Activated CD4-positive, alpha-beta memory T cell treated with anti-CD3 and anti-CD28 coated beads, Interleukin-2, amount 10 ng/mL, durations not matched to agents 7 days and 5 days (primary cell): ENCODE measurements at regions not wholly inside any gene's neighbourhood (a gene's known extent, or its start where the extent isn't known, plus 50 kb on each side); places are given as distances from the start of the nearest gene placed in this dataset.

Experiments
- CTCF ChIA-PET: fragments of 350-600 bp; sonication (Branson Sonifier 250); formaldehyde crosslinking; loops from one replicate; lab custom pipeline; 2021; ENCODE audit warnings: antibody characterized with exemption, inconsistent platforms; lab: Charles Lee
- POLR2A ChIA-PET: fragments of 350-600 bp; sonication (Branson Sonifier 250); formaldehyde crosslinking; loops from one replicate; lab custom pipeline; 2021; ENCODE audit warnings: antibody characterized with exemption; lab: Charles Lee
- DNase-seq: peaks from one replicate; pipeline ENCODE4 v3.0.0-alpha.2; 2020
- H3K27ac Mint-ChIP-seq: one replicate; pipeline ENCODE4 v1.8.0; 2021; ENCODE audit warnings: mild to moderate bottlenecking, mixed read lengths
- H3K27me3 Mint-ChIP-seq: one replicate; pipeline ENCODE4 v1.8.0; 2021; ENCODE audit warnings: mixed read lengths
- H3K36me3 Mint-ChIP-seq: one replicate; pipeline ENCODE4 v1.8.0; 2021; ENCODE audit warnings: low read depth, mixed read lengths
- H3K4me1 Mint-ChIP-seq: one replicate; pipeline ENCODE4 v1.8.0; 2021; ENCODE audit warnings: mixed read lengths
- H3K4me3 Mint-ChIP-seq: one replicate; pipeline ENCODE4 v1.8.0; 2021; ENCODE audit warnings: mild to moderate bottlenecking, mixed read lengths
- H3K9me3 Mint-ChIP-seq: one replicate; pipeline ENCODE4 v1.8.0; 2021; ENCODE audit warnings: mixed read lengths

DNA sequence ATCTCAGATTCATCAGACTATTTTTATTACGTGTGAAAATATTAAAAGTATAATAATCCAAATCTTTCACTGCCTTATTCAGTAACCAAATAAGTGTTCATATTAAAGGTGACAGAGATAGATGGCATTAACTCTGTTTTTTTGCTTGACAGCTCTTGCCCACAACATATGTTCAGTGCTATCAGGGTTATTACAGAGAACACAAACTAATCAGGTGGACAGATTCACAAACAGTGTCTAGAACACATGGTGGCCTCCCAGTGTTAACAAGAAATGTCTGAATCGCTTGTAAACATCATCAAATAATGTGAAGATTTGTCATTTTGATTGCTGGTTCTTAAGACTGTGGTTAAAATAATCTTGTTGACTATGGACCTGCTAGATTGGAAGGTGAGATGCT lies 609.1 kb upstream of the GRAMD2B start:
- Mint-ChIP-seq H3K4me1 (no peaks in the 10 kb centered on the region), H3K36me3 (no peaks in the 10 kb centered on the region), H3K4me3 (no peak overlapping the region), H3K27ac (no peak overlapping the region), H3K9me3 (no peaks in the 10 kb centered on the region), H3K27me3 (no peaks in the 10 kb centered on the region)
- ChIA-PET POLR2A (no interaction called here), CTCF (no interaction called here)
- no peak for DNase-seq

DNA sequence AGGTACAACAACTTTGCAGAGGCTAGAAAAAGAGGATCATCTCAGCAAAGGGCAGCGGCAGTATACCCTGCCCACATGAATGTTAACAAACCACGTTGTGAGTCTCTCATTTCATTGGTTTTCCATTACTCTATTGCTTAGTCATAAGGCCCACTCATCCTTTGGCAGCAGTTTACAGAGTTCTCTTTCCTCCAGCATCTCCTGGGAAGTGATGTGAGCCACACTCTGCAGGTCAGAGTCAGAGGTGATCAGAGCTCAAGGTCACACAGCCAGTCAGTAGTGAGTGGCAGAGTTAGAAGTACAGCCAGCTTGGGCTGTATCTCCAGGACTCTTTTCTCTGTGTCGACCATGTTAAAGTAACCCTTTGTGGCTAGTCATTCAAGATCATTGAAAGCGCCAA lies 599.6 kb upstream of the GRAMD2B start:
- Mint-ChIP-seq H3K27me3 (no peaks in the 10 kb centered on the region), H3K4me1 (no peaks in the 10 kb centered on the region), H3K9me3 (peaks cover 6% of the 10 kb centered on the region), H3K27ac (no peak overlapping the region), H3K4me3 (no peak overlapping the region), H3K36me3 (no peaks in the 10 kb centered on the region)
- ChIA-PET CTCF (no interaction called here), POLR2A (no interaction called here)
- no peak for DNase-seq

- Mint-ChIP-seq H3K9me3 (peaks cover 6% of the 10 kb centered on the region), H3K27ac (no peak overlapping the region), H3K4me1 (no peaks in the 10 kb centered on the region), H3K4me3 (no peak overlapping the region), H3K36me3 (no peaks in the 10 kb centered on the region), H3K27me3 (no peaks in the 10 kb centered on the region)
- ChIA-PET CTCF (no interaction called here), POLR2A (no interaction called here)
- DNase-seq, result no peak
Measured at GRCh38 chr5:125826214-125826613, 597.0 kb upstream of the GRAMD2B start.

- Mint-ChIP-seq H3K27ac (no peak overlapping the region), H3K9me3 (peaks cover 6% of the 10 kb centered on the region), H3K27me3 (no peaks in the 10 kb centered on the region), H3K4me3 (no peak overlapping the region), H3K36me3 (no peaks in the 10 kb centered on the region), H3K4me1 (no peaks in the 10 kb centered on the region)
- no peak for DNase-seq
- CTCF ChIA-PET, result no interaction called here
- POLR2A ChIA-PET, result no interaction called here
Measured at GRCh38 chr5:125829349-125829748, 593.9 kb upstream of the GRAMD2B start.

GRCh38 chr5:125833398-125833797 lies 589.8 kb upstream of the GRAMD2B start:
- no peaks in the 10 kb centered on the region for H3K4me1 Mint-ChIP-seq
- CTCF ChIA-PET, result no interaction called here
- POLR2A ChIA-PET, result no interaction called here
- H3K9me3 Mint-ChIP-seq, result no peaks in the 10 kb centered on the region
- no peaks in the 10 kb centered on the region for H3K36me3 Mint-ChIP-seq
- no peak for DNase-seq
- H3K27me3 Mint-ChIP-seq, result no peaks in the 10 kb centered on the region
- no peak overlapping the region for H3K27ac Mint-ChIP-seq
- no peak overlapping the region for H3K4me3 Mint-ChIP-seq

GRCh38 chr5:125834438-125835115 lies 588.6 kb upstream of the GRAMD2B start:
- no peak for DNase-seq
- H3K4me1 Mint-ChIP-seq, result no peaks in the 10 kb centered on the region
- no peak overlapping the region for H3K27ac Mint-ChIP-seq
- H3K4me3 Mint-ChIP-seq, result no peak overlapping the region
- POLR2A ChIA-PET, result no interaction called here
- no peaks in the 10 kb centered on the region for H3K36me3 Mint-ChIP-seq
- no peaks in the 10 kb centered on the region for H3K9me3 Mint-ChIP-seq
- CTCF ChIA-PET, result no interaction called here
- H3K27me3 Mint-ChIP-seq, result no peaks in the 10 kb centered on the region

- Mint-ChIP-seq H3K9me3 (peaks cover 5% of the 10 kb centered on the region), H3K36me3 (no peaks in the 10 kb centered on the region), H3K27ac (no peak overlapping the region), H3K4me1 (no peaks in the 10 kb centered on the region), H3K4me3 (no peak overlapping the region), H3K27me3 (no peaks in the 10 kb centered on the region)
- CTCF ChIA-PET, result no interaction called here
- POLR2A ChIA-PET, result no interaction called here
- DNase-seq, result no peak
Measured at GRCh38 chr5:125835293-125836172, 587.7 kb upstream of the GRAMD2B start.

DNA sequence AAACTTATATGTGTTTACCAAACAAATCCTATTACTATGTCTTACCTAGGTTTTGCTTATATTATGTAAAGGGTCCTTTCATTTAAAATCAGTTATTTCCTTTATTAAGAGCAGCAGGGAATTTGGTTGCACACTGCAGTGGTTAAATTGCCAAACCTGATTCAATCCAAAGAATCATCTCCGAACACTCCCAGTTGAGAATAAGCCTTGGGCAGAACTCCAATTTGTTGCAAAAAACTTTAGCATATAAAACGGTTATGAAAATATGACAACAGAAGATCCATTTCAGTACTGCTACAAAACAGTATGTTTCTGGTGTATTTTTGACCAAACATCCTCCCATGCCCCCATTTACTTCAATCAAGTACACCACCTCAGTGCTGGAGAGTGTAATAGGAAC lies 587.0 kb upstream of the GRAMD2B start:
- no peak for DNase-seq
- no peak overlapping the region for H3K4me3 Mint-ChIP-seq
- H3K9me3 Mint-ChIP-seq, result peaks cover 8% of the 10 kb centered on the region
- H3K27me3 Mint-ChIP-seq, result no peaks in the 10 kb centered on the region
- CTCF ChIA-PET, result no interaction called here
- H3K36me3 Mint-ChIP-seq, result no peaks in the 10 kb centered on the region
- no peaks in the 10 kb centered on the region for H3K4me1 Mint-ChIP-seq
- POLR2A ChIA-PET, result no interaction called here
- no peak overlapping the region for H3K27ac Mint-ChIP-seq

DNA sequence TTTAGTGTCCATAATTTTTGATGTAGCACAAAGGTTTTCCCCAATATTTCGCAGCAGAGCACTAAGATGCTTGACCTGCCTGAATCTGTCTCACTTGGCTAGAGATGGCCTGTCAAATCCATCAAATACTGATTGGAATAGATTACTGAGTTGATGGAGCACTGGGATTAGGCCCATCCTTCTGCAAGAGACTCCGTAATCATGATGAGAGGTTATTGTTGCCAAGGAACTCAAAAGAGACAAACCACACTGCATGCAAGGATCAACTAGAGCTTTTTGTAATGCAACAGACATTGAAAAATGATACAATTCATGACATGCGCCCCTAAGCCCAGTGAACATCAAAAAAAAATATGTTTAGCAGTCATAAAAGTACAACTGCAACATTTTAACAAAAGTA lies 585.3 kb upstream of the GRAMD2B start:
- no peaks in the 10 kb centered on the region for H3K36me3 Mint-ChIP-seq
- H3K4me3 Mint-ChIP-seq, result no peak overlapping the region
- no peak overlapping the region for H3K27ac Mint-ChIP-seq
- H3K9me3 Mint-ChIP-seq, result peaks cover 15% of the 10 kb centered on the region
- no peaks in the 10 kb centered on the region for H3K27me3 Mint-ChIP-seq
- H3K4me1 Mint-ChIP-seq, result no peaks in the 10 kb centered on the region
- no peak for DNase-seq
- ChIA-PET CTCF (no interaction called here), POLR2A (no interaction called here)

DNA sequence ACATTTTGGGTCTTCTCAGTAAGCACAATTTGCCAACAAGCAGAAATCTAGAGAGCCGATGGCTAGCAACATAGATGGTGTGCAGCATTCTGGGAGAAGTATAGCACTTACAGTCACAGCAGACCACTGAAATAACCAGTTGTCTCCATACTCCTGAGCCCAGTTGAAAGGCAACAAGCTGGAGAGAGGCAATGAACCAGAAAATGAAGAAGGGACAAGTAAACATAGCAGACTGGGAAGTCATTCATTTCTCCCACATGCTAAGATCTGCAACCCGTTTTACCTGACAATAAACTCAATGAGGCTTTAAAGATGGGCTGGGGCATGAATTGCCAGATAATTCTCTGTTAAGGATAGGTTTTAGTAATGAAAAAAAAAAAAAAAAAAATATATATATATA lies 575.6 kb upstream of the GRAMD2B start:
- H3K4me3 Mint-ChIP-seq, result no peak overlapping the region
- H3K9me3 Mint-ChIP-seq, result peaks cover 8% of the 10 kb centered on the region
- no peaks in the 10 kb centered on the region for H3K4me1 Mint-ChIP-seq
- no peak overlapping the region for H3K27ac Mint-ChIP-seq
- no peak for DNase-seq
- no peaks in the 10 kb centered on the region for H3K36me3 Mint-ChIP-seq
- ChIA-PET CTCF (no interaction called here), POLR2A (no interaction called here)
- no peaks in the 10 kb centered on the region for H3K27me3 Mint-ChIP-seq

- POLR2A ChIA-PET, result no interaction called here
- no peaks in the 10 kb centered on the region for H3K36me3 Mint-ChIP-seq
- H3K9me3 Mint-ChIP-seq, result peaks cover 7% of the 10 kb centered on the region
- DNase-seq, result no peak
- H3K27me3 Mint-ChIP-seq, result no peaks in the 10 kb centered on the region
- H3K27ac Mint-ChIP-seq, result no peak overlapping the region
- no peaks in the 10 kb centered on the region for H3K4me1 Mint-ChIP-seq
- CTCF ChIA-PET, result no interaction called here
- no peak overlapping the region for H3K4me3 Mint-ChIP-seq
Measured at GRCh38 chr5:125848751-125849150, 574.5 kb upstream of the GRAMD2B start.

- Mint-ChIP-seq H3K36me3 (no peaks in the 10 kb centered on the region), H3K27ac (no peak overlapping the region), H3K27me3 (no peaks in the 10 kb centered on the region), H3K4me1 (no peaks in the 10 kb centered on the region), H3K9me3 (peaks cover 4% of the 10 kb centered on the region), H3K4me3 (no peak overlapping the region)
- no peak for DNase-seq
- CTCF ChIA-PET, result no interaction called here
- POLR2A ChIA-PET, result no interaction called here
Measured at GRCh38 chr5:125856949-125857348, 566.3 kb upstream of the GRAMD2B start.

- no peak for DNase-seq
- ChIA-PET POLR2A (no interaction called here), CTCF (no interaction called here)
- H3K4me1 Mint-ChIP-seq, result no peaks in the 10 kb centered on the region
- H3K4me3 Mint-ChIP-seq, result no peak overlapping the region
- no peaks in the 10 kb centered on the region for H3K27me3 Mint-ChIP-seq
- peaks cover 6% of the 10 kb centered on the region for H3K9me3 Mint-ChIP-seq
- H3K36me3 Mint-ChIP-seq, result no peaks in the 10 kb centered on the region
- no peak overlapping the region for H3K27ac Mint-ChIP-seq
Measured at GRCh38 chr5:125863579-125863978, 559.6 kb upstream of the GRAMD2B start.
